Mesenchymal stem cell (in vitro differentiated cells and primary cell): ENCODE measurements at regions not wholly inside any gene's neighbourhood (a gene's known extent, or its start where the extent isn't known, plus 50 kb on each side); places are given as distances from the start of the nearest gene placed in this dataset.

Experiments used
- DNase-seq: peaks from one replicate; pipeline ENCODE4 v3.0.0-alpha.2; 2013
- H2AFZ ChIP-seq: one replicate; pipeline ENCODE4 v1.6.1; 2013; ENCODE audit warnings: low read depth, mild to moderate bottlenecking, control low read depth, inconsistent platforms, low read length, moderate library complexity
- H2AK5ac ChIP-seq: 2 replicates; pipeline ENCODE4 v1.6.1; 2013; ENCODE audit warnings: low read length, moderate library complexity, mild to moderate bottlenecking, inconsistent platforms; ENCODE audit not compliant: severe bottlenecking
- H2BK120ac ChIP-seq: one replicate; pipeline ENCODE4 v1.6.1; 2013; ENCODE audit warnings: low read depth, mild to moderate bottlenecking, inconsistent platforms, low read length, moderate library complexity
- H2BK12ac ChIP-seq, 2 experiments: one replicate each; pipeline ENCODE4 v1.6.1; 2013; ENCODE audit warnings: inconsistent platforms in 2 of 2, low read length in 2 of 2, mild to moderate bottlenecking in 2 of 2, moderate library complexity in 2 of 2, control low read depth in 1 of 2
- H2BK15ac ChIP-seq: one replicate; pipeline ENCODE4 v1.6.1; 2013; ENCODE audit warnings: mild to moderate bottlenecking, low read depth, inconsistent platforms; ENCODE audit not compliant: poor library complexity, severe bottlenecking
- H2BK5ac ChIP-seq: 2 replicates; pipeline ENCODE4 v1.6.1; 2013; ENCODE audit warnings: low read depth, mild to moderate bottlenecking, low read length, control low read depth, inconsistent platforms; ENCODE audit not compliant: poor library complexity, severe bottlenecking
- H3K14ac ChIP-seq, 2 experiments: one replicate each; pipeline ENCODE4 v1.6.1; 2013; ENCODE audit warnings: inconsistent platforms in 2 of 2, low read length in 2 of 2, control low read depth in 1 of 2, mild to moderate bottlenecking in 1 of 2, moderate library complexity in 1 of 2
- H3K18ac ChIP-seq, 2 experiments: one replicate each; pipeline ENCODE4 v1.6.1; 2013; ENCODE audit warnings: inconsistent platforms in 2 of 2, low read length in 2 of 2, control low read depth in 1 of 2, low read depth in 1 of 2, mild to moderate bottlenecking in 1 of 2
- H3K23ac ChIP-seq, 2 experiments: one replicate each; pipeline ENCODE4 v1.6.1; 2013; ENCODE audit warnings: inconsistent platforms in 2 of 2, low read length in 2 of 2, mild to moderate bottlenecking in 2 of 2, moderate library complexity in 2 of 2, control low read depth in 1 of 2
- H3K27ac ChIP-seq: 2 replicates; pipeline ENCODE4 v1.5.1; 2013; ENCODE audit warnings: mild to moderate bottlenecking, moderate library complexity, low read length, control low read depth, inconsistent platforms; ENCODE audit not compliant: poor library complexity, severe bottlenecking
- H3K27me3 ChIP-seq, 2 experiments: 2 replicates each; pipeline versions ENCODE4 v1.6.1 to v1.7.0; 2013; ENCODE audit warnings: low read length in 2 of 2, mild to moderate bottlenecking in 2 of 2, moderate library complexity in 2 of 2, control low read depth in 1 of 2, inconsistent platforms in 1 of 2; ENCODE audit not compliant: control insufficient read depth in 1 of 2, insufficient read depth in 1 of 2
- H3K36me3 ChIP-seq, 2 experiments: 2 replicates each; pipeline versions ENCODE4 v1.6.1 to v1.7.0; 2013; ENCODE audit warnings: low read length in 2 of 2, control low read depth in 1 of 2, inconsistent platforms in 1 of 2, low read depth in 1 of 2, mild to moderate bottlenecking in 1 of 2; ENCODE audit not compliant: insufficient read depth in 2 of 2, control insufficient read depth in 1 of 2
- H3K4ac ChIP-seq, 2 experiments: one replicate each; pipeline ENCODE4 v1.6.1; 2013; ENCODE audit warnings: inconsistent platforms in 2 of 2, low read length in 2 of 2, mild to moderate bottlenecking in 2 of 2, moderate library complexity in 2 of 2, control low read depth in 1 of 2, low read depth in 1 of 2
- H3K4me1 ChIP-seq: 2 replicates; pipeline ENCODE4 v1.6.1; 2013; ENCODE audit warnings: low read depth, low read length, control low read depth; ENCODE audit not compliant: control insufficient read depth, insufficient read depth
- H3K4me2 ChIP-seq: 2 replicates; pipeline ENCODE4 v1.6.1; 2013; ENCODE audit warnings: low read length, mild to moderate bottlenecking, inconsistent platforms; ENCODE audit not compliant: poor library complexity, severe bottlenecking
- H3K4me3 ChIP-seq, 2 experiments: 2 replicates each; pipeline versions ENCODE4 v1.5.1 to v1.7.0; 2013; ENCODE audit warnings: low read length in 2 of 2, mild to moderate bottlenecking in 2 of 2, control low read depth in 1 of 2, low read depth in 1 of 2; ENCODE audit not compliant: insufficient read depth in 1 of 2
- H3K79me1 ChIP-seq: replicated peaks from 2 replicates; pipeline ENCODE4 v1.6.1; 2013; ENCODE audit warnings: mild to moderate bottlenecking, control low read depth, low read length, inconsistent platforms; ENCODE audit not compliant: poor library complexity, severe bottlenecking
- H3K9ac ChIP-seq: 2 replicates; pipeline ENCODE4 v1.7.0; 2013; ENCODE audit warnings: mild to moderate bottlenecking, low read length, moderate library complexity
- H3K9me3 ChIP-seq: 2 replicates; pipeline ENCODE4 v1.7.0; 2013; ENCODE audit warnings: mild to moderate bottlenecking, low read length; ENCODE audit not compliant: control insufficient read depth
- H4K8ac ChIP-seq: one replicate; pipeline ENCODE4 v1.6.1; 2013; ENCODE audit warnings: inconsistent platforms, mild to moderate bottlenecking, low read length, moderate library complexity
- H4K91ac ChIP-seq: one replicate; pipeline ENCODE4 v1.6.1; 2013; ENCODE audit warnings: mild to moderate bottlenecking, low read length, inconsistent platforms
- WGBS: methylation state at CpG from one replicate; pipeline ENCODE4 v1.1.7; 2013; ENCODE audit warnings: mixed read lengths; 5-methylcytosine and 5-hydroxymethylcytosine counted together

GRCh38 chr9:21574261-21574660 is 92.1 kb upstream of the IFNE start:
- Histone ChIP-seq H3K36me3 (no peaks in the 10 kb centered on the region), H3K18ac (no peak overlapping the region), H3K27ac (no peak overlapping the region), H2BK120ac (no peak overlapping the region), H2AK5ac (no peak overlapping the region), H2BK15ac (no peak overlapping the region), H3K4me3 (no peak overlapping the region), H2BK5ac (no peak overlapping the region), H3K79me1 (no peaks in the 10 kb centered on the region), H3K14ac (no peak overlapping the region), H2AFZ (no peak overlapping the region), H2BK12ac (no peak overlapping the region), H3K23ac (no peak overlapping the region), H3K4me2 (no peak overlapping the region), H3K9me3 (no peaks in the 10 kb centered on the region), H3K9ac (no peak overlapping the region), H3K27me3 (no peaks in the 10 kb centered on the region), H3K4ac (no peak overlapping the region), H4K91ac (no peak overlapping the region), H4K8ac (no peak overlapping the region), H3K4me1 (peaks cover 6% of the 10 kb centered on the region)
- no peak for DNase-seq
- 100% methylated on average over 1 of the region's 1 CpG for WGBS

- Histone ChIP-seq H3K4me1 (peaks cover 6% of the 10 kb centered on the region), H3K27ac (peak overlapping the region; percentile 98), H3K18ac (peak overlapping the region in 1 of 2 experiments; percentile 21), H4K91ac (no peak overlapping the region), H3K9ac (peak overlapping the region; percentile 92), H2BK120ac (no peak overlapping the region), H3K36me3 (no peaks in the 10 kb centered on the region), H2BK15ac (no peak overlapping the region), H2AFZ (peak overlapping the region; percentile 51), H4K8ac (peak overlapping the region; percentile 51), H3K4ac (peak overlapping the region in 1 of 2 experiments; percentile 37), H3K9me3 (no peaks in the 10 kb centered on the region), H3K23ac (no peak overlapping the region), H2BK12ac (no peak overlapping the region), H3K27me3 (no peaks in the 10 kb centered on the region), H3K14ac (no peak overlapping the region), H2BK5ac (peak overlapping the region; percentile 92), H3K4me3 (peak overlapping the region in 1 of 2 experiments; percentile 71), H3K4me2 (peak overlapping the region; percentile 63), H2AK5ac (no peak overlapping the region), H3K79me1 (no peaks in the 10 kb centered on the region)
- peak; percentile 88 for DNase-seq
- WGBS, result 11% methylated on average over 3 of the region's 7 CpGs
Measured at GRCh38 chr9:21576331-21577189, 94.4 kb upstream of the IFNE start.

GRCh38 chr9:21579247-21579671 is 97.1 kb upstream of the IFNE start:
- peak; percentile 20 for DNase-seq
- Histone ChIP-seq H3K27me3 (no peaks in the 10 kb centered on the region), H4K8ac (no peak overlapping the region), H2BK12ac (no peak overlapping the region), H3K4me3 (peak overlapping the region in 1 of 2 experiments; percentile 57), H3K14ac (no peak overlapping the region), H3K9me3 (no peaks in the 10 kb centered on the region), H3K9ac (peak overlapping the region; percentile 92), H3K27ac (peak overlapping the region; percentile 3), H2BK120ac (no peak overlapping the region), H3K18ac (no peak overlapping the region), H3K4ac (no peak overlapping the region), H2AFZ (no peak overlapping the region), H2BK5ac (no peak overlapping the region), H3K4me2 (no peak overlapping the region), H4K91ac (no peak overlapping the region), H3K79me1 (no peaks in the 10 kb centered on the region), H3K36me3 (no peaks in the 10 kb centered on the region), H3K23ac (no peak overlapping the region), H2AK5ac (no peak overlapping the region), H2BK15ac (no peak overlapping the region), H3K4me1 (peaks cover 6% of the 10 kb centered on the region)
- WGBS, result 90% methylated on average over 4 of the region's 4 CpGs

- no peak overlapping the region for H2BK12ac ChIP-seq
- H4K8ac ChIP-seq, result no peak overlapping the region
- no CpG with 5 or more reads among the region's 1 CpG for WGBS
- H2BK5ac ChIP-seq, result no peak overlapping the region
- no peak overlapping the region for H3K23ac ChIP-seq
- peak overlapping the region; percentile 3 for H3K27ac ChIP-seq
- no peaks in the 10 kb centered on the region for H3K9me3 ChIP-seq
- peak overlapping the region; percentile 92 for H3K9ac ChIP-seq
- H2AFZ ChIP-seq, result no peak overlapping the region
- H3K36me3 ChIP-seq, result no peaks in the 10 kb centered on the region
- H3K79me1 ChIP-seq, result no peaks in the 10 kb centered on the region
- no peak overlapping the region for H4K91ac ChIP-seq
- no peak overlapping the region for H2BK120ac ChIP-seq
- H2AK5ac ChIP-seq, result no peak overlapping the region
- H2BK15ac ChIP-seq, result no peak overlapping the region
- no peak overlapping the region for H3K4me3 ChIP-seq
- no peak overlapping the region for H3K18ac ChIP-seq
- H3K27me3 ChIP-seq, result no peaks in the 10 kb centered on the region
- H3K4me2 ChIP-seq, result no peak overlapping the region
- no peak overlapping the region for H3K14ac ChIP-seq
- no peak overlapping the region for H3K4ac ChIP-seq
- peaks cover 6% of the 10 kb centered on the region for H3K4me1 ChIP-seq
- no peak for DNase-seq
Measured at GRCh38 chr9:21579743-21580142, 97.6 kb upstream of the IFNE start.
